T-helper 17 cell (primary cell): ENCODE measurements at regions not wholly inside any gene's neighbourhood (a gene's known extent, or its start where the extent isn't known, plus 50 kb on each side); places are given as distances from the start of the nearest gene placed in this dataset.

Experiments used
- ATAC-seq: fragments of 150-1000 bp; cut with Tn5 transposase; 2 replicates; pipeline ENCODE4 v1.10.0; 2021; ENCODE audit warnings: mild to moderate bottlenecking, moderate library complexity
- DNase-seq, 3 donors: peaks; one replicate each; pipeline versions ENCODE4 v3.0.0 to v3.0.0-alpha.2; 2020 to 2021
- H3K9me3 ChIP-seq: one replicate; pipeline ENCODE4 v1.7.0; 2013; ENCODE audit warnings: low read length, mild to moderate bottlenecking; ENCODE audit not compliant: control insufficient read depth, poor library complexity, severe bottlenecking
- H3K27ac Mint-ChIP-seq: one replicate; pipeline ENCODE4 v1.8.0; 2022; ENCODE audit warnings: mild to moderate bottlenecking, moderate library complexity, mixed read lengths
- H3K27me3 Mint-ChIP-seq: one replicate; pipeline ENCODE4 v1.8.0; 2022; ENCODE audit warnings: mixed read lengths
- H3K36me3 Mint-ChIP-seq: one replicate; pipeline ENCODE4 v1.8.0; 2022; ENCODE audit warnings: low read depth, mixed read lengths
- H3K4me1 Mint-ChIP-seq: one replicate; pipeline ENCODE4 v1.8.0; 2022; ENCODE audit warnings: mild to moderate bottlenecking, mixed read lengths
- H3K4me3 Mint-ChIP-seq: one replicate; pipeline ENCODE4 v1.8.0; 2022; ENCODE audit warnings: mild to moderate bottlenecking, moderate library complexity, mixed read lengths

DNA sequence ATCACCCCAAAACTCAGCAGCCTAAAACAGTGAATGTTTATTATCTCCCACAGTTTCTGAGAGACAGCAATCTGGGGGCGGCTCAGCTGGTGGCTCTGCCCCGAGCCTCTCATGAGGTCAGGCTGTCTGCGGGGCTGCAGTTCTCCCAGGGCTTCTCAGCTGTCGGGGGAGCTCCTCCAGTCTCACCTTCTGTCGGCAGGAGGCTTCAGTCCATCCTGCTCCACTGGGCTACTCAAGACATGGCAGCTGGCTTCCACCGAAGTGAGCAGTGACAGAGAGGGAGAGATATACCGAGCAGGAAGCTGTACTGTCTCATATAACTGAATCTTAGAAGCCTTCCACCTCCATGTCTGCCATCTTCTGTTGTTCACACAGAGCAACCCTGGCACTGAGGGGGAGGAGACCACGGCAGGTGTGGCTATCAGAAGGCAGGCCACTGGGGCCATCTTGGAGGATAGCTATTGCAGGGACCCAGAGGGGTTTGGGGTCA, 72.8 kb upstream of the ITGA11 start:
- peaks cover 9% of the 10 kb centered on the region for H3K4me1 Mint-ChIP-seq
- peaks cover 3% of the 10 kb centered on the region for H3K36me3 Mint-ChIP-seq
- no peaks in the 10 kb centered on the region for H3K9me3 ChIP-seq
- peak overlapping the region; percentile 63 for H3K4me3 Mint-ChIP-seq
- peaks cover 71% of the 10 kb centered on the region for H3K27me3 Mint-ChIP-seq
- DNase-seq (no peak), ATAC-seq (no peak)
- no peak overlapping the region for H3K27ac Mint-ChIP-seq

DNA sequence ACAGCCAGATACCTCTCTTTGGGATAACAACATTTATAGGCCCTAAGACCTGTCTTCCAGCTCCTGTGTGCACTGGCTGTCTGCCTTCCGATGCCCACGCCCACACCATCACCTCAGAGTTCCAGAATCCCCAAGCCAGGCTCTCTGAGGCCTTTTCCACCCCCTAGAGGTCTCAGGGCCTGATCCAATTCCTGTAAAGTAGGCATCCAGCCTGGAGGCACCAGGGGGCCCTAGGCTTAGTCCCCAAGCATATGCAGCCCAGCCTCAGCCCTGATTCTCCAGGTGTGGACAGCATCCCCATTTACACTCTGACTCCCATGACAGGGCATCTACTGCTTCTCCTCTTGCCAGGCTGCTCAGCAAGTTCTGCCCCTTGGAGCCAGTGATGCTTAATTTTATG, 72.7 kb upstream of the CORO2B start:
- no peak for DNase-seq
- Mint-ChIP-seq H3K36me3 (peaks cover 3% of the 10 kb centered on the region), H3K27ac (no peak overlapping the region), H3K4me1 (peaks cover 9% of the 10 kb centered on the region), H3K4me3 (no peak overlapping the region), H3K27me3 (peaks cover 77% of the 10 kb centered on the region)
- no peak for ATAC-seq
- H3K9me3 ChIP-seq: no peaks in the 10 kb centered on the region

DNA sequence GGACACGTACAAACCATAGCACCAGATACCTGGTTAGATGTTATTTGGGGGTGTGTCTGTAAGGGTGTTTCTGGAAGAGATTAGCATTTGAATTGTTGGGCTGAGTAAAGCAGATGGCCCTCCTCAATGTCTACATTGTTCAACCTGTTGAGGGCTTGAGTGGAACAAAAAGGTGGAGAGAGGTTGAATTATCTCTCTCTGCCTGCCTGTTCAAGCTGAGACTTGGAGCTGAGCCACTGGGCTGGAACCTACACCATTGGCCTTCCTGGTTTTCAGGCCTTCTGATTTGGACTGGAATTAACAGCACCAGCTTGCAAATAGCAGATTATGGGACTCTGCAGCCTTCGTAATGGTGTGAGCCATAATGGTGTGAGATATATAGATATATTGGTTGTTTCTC, 71.3 kb upstream of the CORO2B start:
- DNase-seq: no peak
- Mint-ChIP-seq H3K27me3 (peaks cover 71% of the 10 kb centered on the region), H3K4me1 (peaks cover 9% of the 10 kb centered on the region), H3K4me3 (no peak overlapping the region), H3K36me3 (peaks cover 3% of the 10 kb centered on the region), H3K27ac (no peak overlapping the region)
- no peaks in the 10 kb centered on the region for H3K9me3 ChIP-seq
- no peak for ATAC-seq

DNA sequence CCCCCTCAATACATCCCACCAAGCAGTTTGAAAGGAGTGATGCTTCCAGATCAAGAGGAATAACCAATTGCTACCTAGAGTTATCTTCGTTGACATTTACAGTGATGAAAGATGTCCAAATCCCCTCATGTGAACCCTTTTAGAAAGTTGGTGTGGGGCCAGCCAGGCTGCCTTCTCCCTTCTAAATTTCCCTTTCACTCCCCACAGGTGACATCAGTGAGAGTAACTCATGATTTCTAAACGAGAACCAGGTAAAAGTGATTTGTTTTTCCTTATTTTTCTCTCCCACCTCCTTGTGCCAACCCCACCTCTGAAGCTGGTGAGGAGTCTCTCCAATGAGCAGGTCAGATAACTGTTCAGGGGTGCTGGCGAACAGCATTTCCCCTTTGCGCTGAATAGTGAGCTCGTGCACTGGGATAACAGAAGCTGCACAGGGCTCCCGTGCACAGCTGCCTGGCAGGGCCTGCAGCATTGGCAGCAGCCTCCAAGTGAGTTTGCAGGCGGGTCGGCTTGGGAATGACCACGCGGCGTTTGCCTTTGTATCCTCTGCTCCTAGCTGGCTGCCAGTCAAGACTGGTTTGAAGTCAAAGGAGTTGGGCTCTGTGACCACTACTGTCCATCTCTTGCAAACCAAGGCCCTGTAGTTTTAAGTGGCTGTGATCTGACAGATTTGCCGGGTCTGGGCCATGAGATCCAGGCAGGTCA, 70.2 kb upstream of the CORO2B start:
- no peak for ATAC-seq

DNA sequence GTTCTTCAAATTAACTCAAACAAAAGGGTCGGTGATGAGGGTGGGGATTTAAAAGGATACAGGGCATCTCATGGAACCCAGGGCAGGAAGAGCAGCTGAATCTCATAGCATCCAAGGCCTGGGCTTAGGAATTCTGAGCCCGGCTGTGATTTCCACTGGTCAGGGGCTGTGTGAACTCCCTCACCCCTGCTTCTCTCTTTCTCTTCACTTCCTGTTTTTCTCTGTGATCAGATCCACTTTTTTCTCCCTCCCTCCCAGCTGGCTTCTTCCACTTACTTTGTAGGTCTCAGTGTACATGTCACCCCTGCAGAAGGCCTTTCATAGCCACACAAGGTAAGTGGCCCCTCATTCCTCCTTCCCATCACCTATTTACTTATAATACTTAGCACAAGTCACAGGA, 68.2 kb upstream of the CORO2B start:
- Mint-ChIP-seq H3K36me3 (no peaks in the 10 kb centered on the region), H3K27me3 (peaks cover 46% of the 10 kb centered on the region), H3K27ac (no peak overlapping the region), H3K4me1 (no peaks in the 10 kb centered on the region), H3K4me3 (no peak overlapping the region)
- no peak for DNase-seq
- no peak for ATAC-seq
- H3K9me3 ChIP-seq: no peaks in the 10 kb centered on the region

More for the DNA sequence above, 70.2 kb upstream of the CORO2B start:
- H3K36me3 Mint-ChIP-seq: peaks cover 3% of the 10 kb centered on the region
- no peak overlapping the region for H3K27ac Mint-ChIP-seq
- no peak for DNase-seq
- H3K27me3 Mint-ChIP-seq: peaks cover 61% of the 10 kb centered on the region
- H3K4me3 Mint-ChIP-seq: no peak overlapping the region
- peaks cover 9% of the 10 kb centered on the region for H3K4me1 Mint-ChIP-seq
- H3K9me3 ChIP-seq: no peaks in the 10 kb centered on the region

DNA sequence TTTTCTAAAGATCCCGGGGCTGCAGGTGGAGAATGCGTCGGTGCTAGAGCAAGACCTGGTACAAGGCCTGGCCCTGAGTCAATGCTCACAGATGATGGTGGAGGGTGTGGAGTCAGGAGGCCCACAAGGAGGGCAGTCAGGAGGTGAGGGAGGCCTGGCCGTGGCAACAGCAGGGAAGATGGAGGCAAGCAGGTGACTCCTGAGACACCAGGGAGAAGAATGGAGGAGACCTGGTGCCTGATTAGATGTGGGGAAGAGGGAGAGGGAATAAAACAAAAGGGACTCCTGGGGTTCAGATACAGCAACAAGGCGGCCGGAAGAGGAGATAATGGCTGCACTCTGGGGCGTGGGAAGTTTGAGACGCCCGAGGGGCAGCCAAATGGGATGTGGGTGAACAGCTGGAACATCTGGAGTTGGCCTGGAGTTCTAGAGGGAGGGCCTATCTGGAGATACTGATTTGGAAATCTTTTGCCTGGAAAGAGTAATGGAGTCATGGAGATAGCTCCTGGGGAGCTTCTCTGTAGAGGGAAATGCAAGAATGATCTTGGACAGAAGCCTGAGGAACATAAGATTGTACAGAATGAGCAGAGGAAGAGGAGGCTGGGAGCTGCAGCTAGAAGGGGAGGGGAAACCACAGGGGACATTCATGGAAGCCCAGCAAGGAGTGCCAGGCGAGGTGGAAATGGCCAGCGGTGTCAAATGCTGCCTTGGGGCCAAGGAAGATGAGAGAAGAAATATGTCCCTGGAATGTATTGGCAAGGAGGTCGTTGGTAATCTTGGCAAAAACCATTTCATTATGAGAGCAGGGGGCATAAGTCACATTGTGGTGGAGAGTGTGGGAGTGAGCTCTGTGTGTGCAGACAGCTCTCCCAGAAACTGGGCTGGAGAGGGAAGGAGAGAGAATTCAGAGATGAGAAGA, 67.5 kb upstream of the CORO2B start:
- H3K27me3 Mint-ChIP-seq: peaks cover 46% of the 10 kb centered on the region
- no peak overlapping the region for H3K27ac Mint-ChIP-seq
- DNase-seq: no peak
- no peaks in the 10 kb centered on the region for H3K9me3 ChIP-seq
- no peaks in the 10 kb centered on the region for H3K36me3 Mint-ChIP-seq
- H3K4me3 Mint-ChIP-seq: no peak overlapping the region
- H3K4me1 Mint-ChIP-seq: no peaks in the 10 kb centered on the region
- no peak for ATAC-seq

DNA sequence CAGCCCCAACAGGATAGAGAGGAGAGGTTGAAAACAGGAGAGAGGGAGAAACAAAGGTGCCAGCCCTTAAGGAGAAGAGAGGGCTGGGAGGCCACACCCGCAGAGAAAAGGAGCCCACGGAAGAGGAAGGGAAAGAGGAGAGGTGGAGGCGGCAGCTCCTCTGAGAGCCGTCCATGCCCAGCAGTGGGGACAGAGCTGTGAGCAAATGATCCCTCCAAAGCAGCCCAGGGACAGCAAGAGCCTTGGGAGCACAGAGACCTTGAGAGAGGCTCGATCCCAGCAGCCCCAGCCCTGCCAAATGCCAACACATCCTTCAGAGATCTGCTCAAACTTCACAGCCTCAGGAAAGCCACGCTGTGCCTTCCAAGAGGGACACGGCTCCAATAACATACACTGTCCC, 66.7 kb upstream of the CORO2B start:
- H3K36me3 Mint-ChIP-seq: no peaks in the 10 kb centered on the region
- no peak overlapping the region for H3K4me3 Mint-ChIP-seq
- no peaks in the 10 kb centered on the region for H3K9me3 ChIP-seq
- H3K27ac Mint-ChIP-seq: no peak overlapping the region
- no peak for ATAC-seq
- peaks cover 40% of the 10 kb centered on the region for H3K27me3 Mint-ChIP-seq
- DNase-seq: no peak
- no peaks in the 10 kb centered on the region for H3K4me1 Mint-ChIP-seq

DNA sequence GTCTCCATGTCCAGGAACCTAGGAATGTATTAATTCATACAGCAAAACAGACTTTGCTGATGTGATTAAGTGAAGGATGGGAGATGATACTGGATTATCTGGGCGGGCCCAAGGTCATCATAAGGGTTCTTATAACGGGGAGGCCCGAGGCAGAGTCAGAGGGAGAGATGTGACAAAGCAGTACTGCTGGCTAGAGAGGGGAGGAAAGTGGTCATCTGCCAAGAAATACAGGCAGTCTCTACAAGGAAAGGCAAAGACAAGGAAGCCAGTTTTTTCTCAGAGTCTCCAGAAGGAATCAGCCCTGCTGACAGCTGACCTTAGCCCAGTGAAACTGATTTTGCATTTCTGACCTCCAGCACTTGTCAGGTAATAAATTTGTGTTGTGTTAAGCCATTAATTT, 66.2 kb upstream of the CORO2B start:
- DNase-seq (no peak), ATAC-seq (no peak)
- Mint-ChIP-seq H3K4me3 (no peak overlapping the region), H3K27ac (no peak overlapping the region), H3K4me1 (no peaks in the 10 kb centered on the region), H3K36me3 (no peaks in the 10 kb centered on the region), H3K27me3 (peaks cover 34% of the 10 kb centered on the region)
- H3K9me3 ChIP-seq: no peaks in the 10 kb centered on the region

DNA sequence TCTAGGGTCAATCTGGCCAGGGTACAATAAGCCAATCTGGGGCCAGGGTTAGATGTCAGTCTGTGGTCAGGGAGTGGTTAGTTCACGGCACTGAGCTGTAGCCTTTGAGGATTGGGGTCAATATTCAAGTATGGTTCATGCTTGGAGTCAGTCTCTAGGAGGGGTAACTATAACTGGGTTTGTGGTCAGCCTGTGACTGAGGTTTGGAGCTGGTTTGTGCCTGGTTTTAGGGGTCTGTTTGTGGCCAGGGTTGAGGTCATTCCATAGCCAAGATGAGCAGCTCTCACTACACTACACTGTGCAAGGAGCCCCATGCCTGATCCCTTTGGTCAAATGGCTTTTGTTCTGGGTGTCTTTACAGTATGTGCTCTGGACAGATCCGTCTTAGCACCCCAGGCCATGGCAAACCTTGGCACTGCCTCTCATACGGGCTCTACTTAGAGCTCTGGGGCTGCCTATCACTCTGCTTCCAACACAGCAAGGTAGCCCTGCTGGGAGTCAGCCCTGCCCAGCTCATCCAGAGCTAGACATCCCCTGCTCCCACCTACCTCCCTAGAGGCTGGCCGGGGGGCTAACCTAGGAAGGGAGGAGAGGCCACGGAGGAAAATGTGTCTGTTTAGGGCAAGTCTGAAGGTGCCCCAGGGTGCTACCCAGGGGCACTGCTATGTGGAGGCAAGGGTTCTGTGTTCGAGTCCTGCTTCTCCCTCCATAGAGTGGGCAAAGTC, 63.3 kb upstream of the CORO2B start:
- ATAC-seq: no peak

DNA sequence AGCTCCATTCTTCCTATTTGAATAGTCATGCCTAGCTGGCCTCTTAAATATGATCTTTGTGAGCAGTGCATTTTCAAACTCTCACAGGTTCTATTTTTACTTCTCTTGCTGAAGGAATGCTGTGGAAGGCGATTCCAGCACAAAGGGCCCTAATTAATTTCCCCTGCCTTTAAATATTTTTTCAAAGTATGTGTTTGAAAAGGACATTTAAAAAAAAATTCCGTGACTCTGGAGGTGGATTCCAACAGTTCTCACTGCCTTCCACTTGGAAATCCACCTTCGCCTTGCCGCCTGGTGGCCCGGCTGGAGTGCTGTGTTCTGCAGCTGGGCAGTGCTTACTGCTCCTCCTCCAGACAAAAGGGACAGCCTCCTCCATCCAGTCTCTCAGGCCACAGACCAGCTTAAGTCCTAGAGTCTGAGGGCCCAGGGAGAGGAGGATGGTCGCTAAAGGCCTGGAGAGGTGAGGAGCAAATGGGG, 61.5 kb upstream of the CORO2B start:
- no peak for ATAC-seq
- H3K27me3 Mint-ChIP-seq: peaks cover 34% of the 10 kb centered on the region
- no peaks in the 10 kb centered on the region for H3K4me1 Mint-ChIP-seq
- no peaks in the 10 kb centered on the region for H3K36me3 Mint-ChIP-seq
- H3K27ac Mint-ChIP-seq: no peak overlapping the region
- no peaks in the 10 kb centered on the region for H3K9me3 ChIP-seq
- no peak overlapping the region for H3K4me3 Mint-ChIP-seq
- DNase-seq: no peak

More for the DNA sequence above, 63.3 kb upstream of the CORO2B start:
- Mint-ChIP-seq H3K36me3 (no peaks in the 10 kb centered on the region), H3K27me3 (peaks cover 32% of the 10 kb centered on the region), H3K4me3 (no peak overlapping the region), H3K27ac (no peak overlapping the region), H3K4me1 (no peaks in the 10 kb centered on the region)
- H3K9me3 ChIP-seq: no peaks in the 10 kb centered on the region
- DNase-seq: no peak

DNA sequence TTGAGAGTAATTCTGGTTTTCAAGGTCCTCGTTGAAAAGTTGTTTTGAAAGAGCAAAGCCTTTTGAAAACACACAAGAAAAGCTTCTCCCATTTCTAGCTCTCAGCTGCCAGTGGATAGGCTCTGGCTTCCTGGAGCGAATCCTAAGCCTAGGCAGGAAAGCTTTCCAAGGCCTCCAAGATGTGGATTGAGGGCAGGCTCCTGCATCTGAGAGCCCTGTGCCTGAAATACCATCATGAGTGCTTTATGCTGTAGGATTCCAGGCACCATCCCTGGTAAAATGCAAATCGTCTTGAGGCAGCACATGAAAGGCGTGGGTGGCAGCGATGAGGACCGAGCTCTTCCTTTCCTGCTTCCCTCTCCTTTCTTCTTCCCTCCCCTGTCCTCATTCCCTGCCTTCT, 60.7 kb upstream of the CORO2B start:
- no peak overlapping the region for H3K4me3 Mint-ChIP-seq
- H3K36me3 Mint-ChIP-seq: no peaks in the 10 kb centered on the region
- H3K27ac Mint-ChIP-seq: no peak overlapping the region
- no peaks in the 10 kb centered on the region for H3K4me1 Mint-ChIP-seq
- no peaks in the 10 kb centered on the region for H3K9me3 ChIP-seq
- ATAC-seq: no peak
- no peak for DNase-seq
- H3K27me3 Mint-ChIP-seq: peaks cover 41% of the 10 kb centered on the region

DNA sequence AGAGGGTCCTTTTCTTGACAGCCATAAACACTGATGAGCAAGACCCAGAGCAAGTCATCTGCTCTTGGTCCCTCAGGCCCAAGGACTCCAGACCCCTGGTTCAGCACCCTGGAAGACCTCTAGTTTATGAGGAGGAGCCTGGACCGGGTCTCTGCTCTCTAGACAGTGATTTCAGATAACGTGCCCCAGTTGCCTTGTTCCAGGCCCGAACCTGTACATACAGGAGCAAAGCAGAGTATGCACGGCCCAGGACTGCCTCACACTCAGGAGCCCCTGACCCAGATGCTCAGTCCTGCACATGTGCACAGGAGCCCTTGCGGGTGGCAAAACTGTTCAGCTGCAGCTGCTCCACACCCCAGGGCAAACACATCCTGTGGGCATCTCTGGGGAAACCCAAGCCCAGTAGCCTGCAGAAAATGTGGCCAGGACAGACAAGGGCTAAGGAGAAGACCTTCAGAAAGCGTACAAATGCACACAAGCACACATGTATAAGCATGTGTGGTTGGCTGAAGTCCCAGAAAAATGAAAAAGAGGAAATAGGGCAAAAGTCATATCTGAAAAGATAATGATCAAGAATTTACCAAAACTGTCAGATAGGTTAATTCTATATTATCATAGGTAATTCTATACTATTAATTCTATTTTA, 59.9 kb upstream of the CORO2B start:
- peaks cover 47% of the 10 kb centered on the region for H3K27me3 Mint-ChIP-seq
- no peaks in the 10 kb centered on the region for H3K36me3 Mint-ChIP-seq
- no peak overlapping the region for H3K4me3 Mint-ChIP-seq
- H3K4me1 Mint-ChIP-seq: no peaks in the 10 kb centered on the region
- DNase-seq (no peak), ATAC-seq (no peak)
- no peaks in the 10 kb centered on the region for H3K9me3 ChIP-seq
- H3K27ac Mint-ChIP-seq: no peak overlapping the region
